Stimulated activated CD8-positive, alpha-beta memory T cell treated with anti-CD3 and anti-CD28 coated beads, Interleukin-12 subunit alpha, Interleukin-12 subunit beta, amount 100 ng/mL, for 4 hours (primary cell): ENCODE measurements at regions not wholly inside any gene's neighbourhood (a gene's known extent, or its start where the extent isn't known, plus 50 kb on each side); places are given as distances from the start of the nearest gene placed in this dataset.
"Not testable (repeated sequence)": the region's sequence is repeated elsewhere in the genome, so short reads cannot be mapped to it uniquely, and the experiment has no call there.

Experiments
- DNase-seq: peaks from one replicate; pipeline ENCODE4 v3.0.0-alpha.2; 2020; ENCODE audit warnings: low read depth

DNA sequence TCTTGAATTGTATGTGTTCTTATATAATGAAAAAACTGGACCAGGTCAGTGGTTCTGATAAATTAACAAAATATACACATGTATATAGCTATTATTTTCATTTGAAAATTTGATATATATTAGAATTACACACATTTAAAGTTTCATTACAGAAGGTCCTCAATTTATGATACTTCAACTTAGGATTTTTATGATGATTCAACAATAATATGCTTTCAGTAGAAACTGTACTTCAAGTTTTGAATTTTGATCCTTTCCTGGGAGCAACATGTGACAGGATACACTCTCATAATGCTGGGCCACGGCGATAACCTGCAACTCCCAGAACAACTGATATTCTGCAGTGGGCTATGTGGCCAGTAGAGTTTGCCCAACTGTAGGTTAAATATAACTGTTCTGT is 344.7 kb downstream of the TAF11L14 start:
- no peak for DNase-seq

DNA sequence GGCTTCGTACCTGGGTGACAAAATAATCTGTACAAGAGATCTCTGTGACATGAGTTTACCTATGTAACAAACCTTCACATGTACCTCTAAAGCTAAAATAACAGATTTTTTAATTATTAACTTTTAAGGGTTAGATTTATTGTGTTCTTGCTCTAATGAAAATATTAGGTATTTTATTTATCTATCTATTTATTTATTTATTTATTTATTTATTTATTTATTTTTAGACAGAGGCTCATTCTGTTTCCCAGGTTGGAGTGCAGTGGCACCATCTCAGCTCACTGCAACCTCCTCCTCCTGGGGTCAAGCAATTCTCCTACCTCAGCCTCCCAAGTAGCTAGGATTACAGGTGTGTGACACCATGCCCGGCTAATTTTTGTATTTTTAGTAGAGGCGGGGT is 348.4 kb downstream of the TAF11L14 start:
- not testable (repeated sequence) for DNase-seq

DNA sequence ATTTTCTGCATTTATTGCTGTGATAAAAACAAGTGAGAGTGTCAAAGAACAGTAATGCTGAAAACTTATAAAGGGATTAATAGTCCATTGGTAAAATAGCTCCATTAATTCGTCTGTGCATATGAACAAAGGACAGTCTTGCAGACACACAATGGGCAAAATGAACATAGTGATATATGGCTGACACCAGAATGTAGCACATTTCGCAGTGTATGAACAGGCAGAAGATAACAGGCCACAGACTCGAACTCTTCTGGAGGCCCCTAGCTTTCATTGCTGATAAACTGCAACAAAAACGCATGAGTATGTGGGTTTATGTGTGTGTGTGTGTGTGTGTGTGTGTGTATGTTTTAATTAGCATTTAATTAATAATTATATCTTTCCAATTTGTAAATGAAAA is 354.8 kb downstream of the TAF11L14 start:
- no peak for DNase-seq

DNA sequence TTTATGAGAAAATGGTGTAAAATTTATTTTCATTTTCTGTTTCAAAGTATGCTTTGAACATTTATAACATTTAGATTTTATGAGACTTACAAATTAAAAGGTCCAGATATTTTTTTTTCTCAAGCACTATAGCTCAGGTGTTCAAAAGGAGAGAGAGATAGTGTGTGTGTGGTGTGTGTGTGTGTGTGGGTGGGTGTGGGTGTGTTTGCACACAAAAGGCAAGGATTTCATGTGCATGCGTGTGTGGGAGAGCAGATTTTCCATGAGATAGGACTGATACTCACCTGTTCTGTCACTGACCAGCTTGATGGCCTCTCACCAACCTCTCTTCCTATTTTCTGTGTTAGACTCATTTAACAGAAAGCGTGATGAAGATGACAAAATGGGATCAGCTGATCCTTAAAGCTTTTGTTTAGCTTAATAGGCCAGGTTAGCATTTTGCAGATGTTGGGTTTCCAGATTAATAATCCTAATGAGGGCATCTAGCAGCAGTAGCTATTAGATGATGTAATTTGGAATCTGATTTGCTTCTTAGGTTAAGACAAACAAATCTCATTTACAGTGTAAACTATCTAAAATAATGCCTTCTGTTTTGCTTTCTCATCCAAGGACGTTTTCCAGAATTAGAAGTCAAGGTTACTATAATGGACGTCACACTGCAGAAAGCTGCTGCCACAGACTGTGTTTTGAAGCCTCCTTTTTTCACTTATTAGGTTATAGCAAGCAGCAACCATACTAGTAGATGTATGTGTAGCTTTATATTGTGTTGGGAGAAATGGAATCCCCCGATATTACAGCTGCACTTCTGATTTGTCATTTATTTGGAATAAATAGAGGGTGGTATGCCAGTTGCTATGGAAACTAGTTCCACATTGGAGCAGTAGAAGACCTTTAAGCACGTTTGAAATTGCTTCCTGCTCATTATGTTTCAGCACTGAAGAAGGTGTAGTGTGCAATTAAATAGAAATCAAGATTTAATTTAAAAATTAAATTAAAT is 355.6 kb downstream of the TAF11L14 start:
- DNase-seq = no peak

DNA sequence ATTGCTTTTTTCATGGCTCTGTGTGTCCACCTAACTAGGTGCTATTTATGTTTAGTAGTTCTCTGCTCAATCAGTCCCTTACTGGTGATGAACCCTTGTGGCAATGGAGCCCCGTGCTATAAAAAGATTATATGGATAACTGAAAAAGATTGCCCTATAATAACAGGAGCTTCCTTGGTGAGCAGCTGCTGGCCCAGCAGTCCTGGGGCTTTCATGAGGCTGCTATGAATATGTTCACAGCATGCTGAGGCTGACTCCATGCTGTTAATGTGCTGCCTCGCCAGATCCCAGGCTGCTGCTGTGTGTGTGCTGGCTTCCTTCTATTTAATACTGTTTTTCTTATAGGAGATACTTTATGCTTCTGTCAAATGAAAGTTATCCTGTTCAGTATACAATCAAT is 357.5 kb downstream of the TAF11L14 start:
- no peak for DNase-seq

DNA sequence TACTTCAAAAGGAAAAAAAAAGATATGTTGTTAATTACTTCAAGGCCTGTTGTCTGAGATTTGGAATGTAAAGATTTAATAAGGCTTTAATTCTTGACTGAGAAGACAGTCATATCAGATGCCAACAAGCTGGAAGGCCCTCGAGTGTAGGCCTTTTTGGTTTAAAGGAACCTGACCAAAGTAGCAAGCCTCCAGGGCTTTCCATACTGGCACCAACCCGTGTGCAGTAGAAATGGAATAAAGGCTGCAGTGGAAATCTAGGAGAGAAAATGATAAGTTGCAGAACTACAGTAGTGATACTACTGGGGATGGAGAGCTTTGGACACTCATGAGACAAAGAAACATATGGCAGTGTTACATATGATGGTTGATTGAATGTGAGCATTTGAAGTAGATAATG is 358.0 kb downstream of the TAF11L14 start:
- no peak for DNase-seq

DNA sequence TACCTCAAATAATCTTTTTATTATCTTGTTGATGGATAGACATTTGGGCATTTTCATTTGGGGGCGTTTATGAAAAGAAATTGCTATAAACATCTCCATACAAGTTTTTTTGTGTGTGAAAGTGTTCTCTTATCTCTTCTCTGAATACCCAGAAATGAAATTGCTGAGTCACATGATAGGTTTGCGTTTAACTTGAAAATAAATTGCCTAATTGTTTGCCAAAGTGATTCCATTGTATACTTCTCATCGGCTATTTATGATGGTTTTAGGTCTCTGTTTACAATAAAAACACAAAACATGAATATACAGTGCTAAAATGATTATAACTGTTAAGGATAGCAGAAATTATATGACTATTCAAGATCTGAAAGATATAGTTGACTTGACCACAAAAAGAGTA is 361.7 kb downstream of the TAF11L14 start:
- no peak for DNase-seq

DNA sequence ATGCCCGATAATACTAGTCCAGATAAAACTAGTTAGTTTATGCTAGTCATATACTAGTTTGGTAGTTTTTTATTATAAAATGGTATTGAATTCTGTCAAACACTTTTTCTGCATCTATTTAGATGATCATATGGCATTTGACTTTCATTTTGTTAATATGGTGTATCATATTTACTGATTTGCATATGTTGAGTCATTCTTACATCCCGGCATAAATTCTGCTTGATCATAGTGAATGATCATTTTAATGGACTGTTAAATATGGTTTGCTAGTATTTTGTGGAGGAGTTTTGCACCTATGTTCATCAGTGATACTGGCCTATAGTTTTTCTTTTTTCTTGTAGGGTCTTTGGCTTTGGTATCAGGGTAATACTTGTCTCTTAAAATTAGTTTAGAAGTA is 365.6 kb downstream of the TAF11L14 start:
- DNase-seq = no peak

DNA sequence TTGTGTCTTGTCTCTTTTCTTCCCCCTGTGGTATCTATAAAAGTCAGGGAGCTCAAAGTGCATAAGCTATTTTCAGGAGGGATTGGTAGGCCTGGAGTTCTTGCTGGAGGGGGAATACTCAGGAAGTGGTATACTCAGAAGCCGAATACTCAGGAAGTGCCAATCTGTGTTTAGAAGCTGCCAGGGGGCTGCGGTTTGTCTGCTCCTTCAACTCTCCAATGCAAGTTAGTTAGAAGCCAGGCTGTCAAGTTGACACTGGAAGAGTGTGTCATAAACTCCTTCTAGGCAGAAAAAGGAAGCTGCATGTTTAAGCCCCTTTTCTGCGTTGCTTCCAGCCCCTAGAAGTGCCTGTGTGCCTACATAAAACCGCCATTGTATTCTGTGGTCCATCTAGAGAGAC is 366.5 kb downstream of the TAF11L14 start:
- DNase-seq = no peak

DNA sequence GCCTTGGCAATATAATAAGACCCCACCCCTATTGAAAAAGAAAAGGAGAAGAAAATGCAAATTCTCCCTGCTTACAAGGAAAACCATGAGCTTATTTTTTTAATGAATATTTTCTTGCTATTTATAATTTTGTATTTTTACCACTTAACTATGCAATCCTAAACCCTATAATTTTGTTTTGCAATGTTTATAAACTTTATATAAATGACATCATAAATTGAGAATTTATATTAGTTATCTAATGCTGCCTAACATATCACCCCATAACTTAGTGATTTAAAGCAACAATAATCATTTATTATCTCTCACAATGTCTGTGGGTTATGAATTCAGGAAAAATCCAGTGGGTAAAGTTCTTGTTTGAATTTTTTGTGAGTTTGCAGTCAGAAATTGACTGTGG is 369.1 kb downstream of the TAF11L14 start:
- DNase-seq = no peak

DNA sequence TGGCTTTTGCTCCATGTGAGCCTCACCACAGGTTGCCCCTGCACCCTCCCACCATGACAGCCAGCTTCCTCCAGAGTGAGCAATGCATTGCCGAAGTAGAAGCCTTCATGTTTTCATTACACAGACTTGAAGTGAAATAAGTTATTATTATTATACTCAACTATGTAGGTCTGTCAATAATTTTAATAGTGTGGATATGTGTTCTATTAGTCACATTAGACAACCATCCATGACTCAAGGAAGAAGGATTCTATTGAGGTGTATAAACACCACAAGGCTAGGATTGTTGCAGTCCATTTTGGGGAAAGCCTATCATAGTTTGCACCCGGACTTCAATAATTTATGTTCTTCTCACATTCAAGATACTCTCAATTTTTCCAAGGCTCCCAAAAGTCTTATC is 369.5 kb downstream of the TAF11L14 start:
- DNase-seq = no peak

DNA sequence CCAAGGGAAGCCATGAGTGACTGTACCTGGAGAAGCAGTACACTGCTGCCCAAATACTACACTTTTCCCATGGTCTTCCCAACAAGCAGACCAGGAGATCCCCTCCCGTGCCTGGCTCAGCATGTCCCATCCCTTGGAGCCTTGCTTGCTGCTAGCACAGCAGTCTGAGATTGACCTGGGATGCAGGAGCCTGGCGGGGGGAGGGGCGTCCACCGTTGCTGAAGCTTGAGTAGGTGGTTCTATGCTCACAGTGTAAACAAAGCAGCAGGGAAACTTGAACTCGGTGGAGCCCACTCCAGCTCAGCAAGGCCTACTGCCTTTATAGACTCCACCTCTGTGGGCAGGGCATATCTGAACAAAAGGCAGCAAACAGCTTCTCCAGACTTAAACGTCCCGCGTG is 372.0 kb downstream of the TAF11L14 start:
- not testable (repeated sequence) for DNase-seq

DNA sequence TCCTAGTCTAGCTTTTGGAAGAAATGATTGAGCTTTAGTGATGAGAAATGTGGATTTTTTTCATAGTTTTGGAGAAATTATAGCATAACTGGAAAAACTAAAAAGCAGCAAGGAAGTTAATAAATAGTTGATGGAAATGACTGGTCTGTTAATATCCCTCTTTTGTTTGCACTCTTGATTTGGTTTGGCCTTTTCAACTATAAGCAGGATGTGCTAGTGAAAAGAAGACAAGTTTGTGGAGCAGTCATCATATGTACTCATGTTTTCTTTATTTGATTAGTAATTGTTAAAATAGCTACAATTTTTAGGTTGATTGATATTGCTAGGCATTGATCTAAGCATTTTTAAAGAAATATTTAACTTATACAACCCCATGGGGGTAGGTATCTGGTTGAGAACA is 374.7 kb downstream of the TAF11L14 start:
- DNase-seq = no peak

DNA sequence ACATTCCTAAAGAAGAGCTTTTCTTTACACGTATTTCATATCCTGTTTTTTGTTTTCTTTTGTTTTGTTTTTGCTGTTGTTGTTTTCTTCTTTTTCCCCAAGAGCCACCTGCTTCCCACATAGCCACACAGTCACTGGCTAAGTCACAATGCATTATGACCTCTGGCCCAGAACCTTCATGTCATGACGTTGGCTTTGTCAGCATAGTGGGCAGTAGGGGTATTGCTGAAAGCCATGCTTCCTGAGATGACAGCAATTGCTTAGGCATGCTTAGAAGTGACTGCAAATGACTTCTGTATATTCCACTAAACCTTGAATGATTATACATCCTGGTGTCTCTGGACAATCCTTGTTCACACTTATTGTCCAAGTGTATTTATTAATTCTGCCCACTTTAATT is 375.8 kb downstream of the TAF11L14 start:
- DNase-seq = no peak

DNA sequence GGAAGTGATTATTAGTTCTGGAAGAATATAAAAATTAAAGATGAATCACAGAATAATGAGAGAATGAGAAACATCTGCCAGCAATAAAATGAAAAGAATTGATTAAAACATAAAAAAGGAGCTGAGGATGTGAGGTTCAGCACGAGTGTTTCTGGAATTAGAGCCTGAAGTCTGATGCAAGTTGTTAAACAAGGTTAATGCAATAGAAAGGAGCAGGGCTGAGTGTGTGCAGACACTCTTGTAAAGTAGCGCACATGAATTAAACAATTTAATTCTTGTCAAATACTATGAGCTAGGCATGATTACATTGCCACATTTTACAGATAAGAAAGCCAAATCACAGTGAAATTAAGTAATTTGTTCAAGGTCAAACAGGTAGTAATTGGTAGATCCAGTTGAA is 384.2 kb downstream of the TAF11L14 start:
- no peak for DNase-seq

DNA sequence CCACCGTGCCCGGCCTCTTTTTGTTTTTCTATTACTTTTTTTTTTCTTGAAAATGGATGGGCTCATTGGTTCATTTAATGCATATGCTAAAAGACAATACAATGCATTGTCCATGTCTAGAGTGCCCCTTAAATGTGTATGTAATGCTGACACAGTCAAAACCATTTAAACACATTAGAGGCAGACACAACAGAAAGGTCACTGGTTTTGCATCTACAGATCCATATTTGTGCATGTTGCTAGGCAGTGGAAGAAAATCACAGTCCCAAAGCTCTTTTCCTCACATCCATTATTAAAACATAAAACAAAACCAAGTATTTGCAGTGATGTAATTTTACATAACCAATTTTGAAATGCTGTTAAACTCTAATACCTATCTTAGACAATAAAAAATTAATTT is 389.0 kb downstream of the TAF11L14 start:
- no peak for DNase-seq

DNA sequence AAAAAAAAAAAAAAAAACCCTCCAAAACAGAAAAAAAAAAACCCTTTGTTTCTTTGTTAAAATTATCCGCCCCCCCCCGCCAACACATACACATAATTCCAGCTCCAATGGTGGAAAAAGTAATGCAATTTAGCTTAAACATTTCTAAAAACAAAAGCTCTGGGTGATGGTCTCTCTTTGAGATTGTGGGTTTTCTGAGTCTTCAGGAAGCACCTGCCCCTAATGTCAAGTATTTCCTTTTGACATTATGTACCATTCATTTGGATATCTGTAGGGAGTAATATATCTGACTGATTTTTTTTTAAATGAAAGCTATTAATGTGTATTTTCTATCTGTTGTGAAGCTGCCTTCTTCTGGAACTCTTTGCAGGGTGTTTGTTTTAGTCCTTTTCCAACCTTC is 389.7 kb downstream of the TAF11L14 start:
- no peak for DNase-seq

DNA sequence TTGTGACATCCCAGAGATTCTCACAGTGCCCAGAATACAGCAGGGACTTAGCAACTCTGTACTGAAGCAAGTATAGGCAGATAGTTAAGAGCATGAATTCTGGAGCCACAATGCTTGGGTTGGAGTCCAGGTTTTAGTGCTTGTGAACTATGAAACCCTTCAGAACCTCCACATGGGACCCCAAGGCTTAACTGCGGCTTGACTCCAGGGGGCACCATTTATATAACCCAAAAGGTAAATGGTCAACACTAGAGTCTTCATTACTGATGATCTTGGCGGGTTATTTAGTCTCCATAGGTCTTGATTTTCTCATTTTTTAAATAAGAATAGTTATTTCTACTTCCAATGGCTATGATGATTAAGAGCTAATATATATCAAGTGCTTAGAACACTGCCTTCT is 390.3 kb downstream of the TAF11L14 start:
- DNase-seq = no peak

DNA sequence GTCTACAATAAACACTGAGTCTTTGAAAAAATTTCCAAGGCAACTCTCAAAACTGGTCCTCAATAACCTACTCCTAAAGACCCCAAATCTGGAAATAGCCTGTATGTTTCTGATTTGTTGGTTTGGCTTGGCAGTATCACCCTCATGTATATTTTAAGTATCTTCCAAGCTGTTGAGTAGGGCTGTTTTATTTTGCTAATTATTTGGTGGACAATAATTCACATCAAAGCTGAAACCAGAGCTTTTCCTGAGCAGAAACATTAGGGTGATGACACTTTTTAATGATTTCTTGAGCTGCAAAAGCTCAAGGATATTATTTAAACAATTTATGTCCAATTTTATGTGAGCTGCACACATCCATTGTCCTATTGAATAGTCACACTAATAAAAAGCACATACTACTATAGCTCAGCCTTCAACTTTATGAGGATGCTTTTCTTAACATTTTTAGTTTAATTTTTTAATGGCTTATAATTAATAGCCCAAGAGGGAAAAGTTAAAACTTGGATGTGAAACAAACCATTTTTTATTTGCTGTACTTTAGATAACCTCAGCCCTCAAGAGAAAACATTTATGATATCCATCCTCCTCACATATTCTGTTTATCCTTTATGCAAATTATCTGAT is 393.1 kb downstream of the TAF11L14 start:
- no peak for DNase-seq

DNA sequence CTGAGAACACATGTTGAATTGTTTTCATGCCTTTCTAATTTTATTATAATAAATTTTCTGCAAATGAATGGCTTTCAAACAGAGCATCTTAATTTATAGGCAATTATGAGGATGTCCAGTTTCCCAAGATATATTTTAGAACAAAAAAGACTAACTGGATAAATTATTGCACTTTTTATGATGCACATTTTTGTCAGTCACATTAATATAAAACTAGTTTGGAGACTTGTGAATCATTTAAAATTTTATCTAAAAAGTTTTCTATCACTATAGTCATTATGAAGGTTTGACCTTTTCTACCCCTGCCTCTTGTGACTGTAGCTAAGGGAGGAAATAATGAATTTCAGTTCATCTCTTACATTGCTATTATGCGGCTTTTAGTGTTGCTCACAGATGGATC is 393.8 kb downstream of the TAF11L14 start:
- no peak for DNase-seq

DNA sequence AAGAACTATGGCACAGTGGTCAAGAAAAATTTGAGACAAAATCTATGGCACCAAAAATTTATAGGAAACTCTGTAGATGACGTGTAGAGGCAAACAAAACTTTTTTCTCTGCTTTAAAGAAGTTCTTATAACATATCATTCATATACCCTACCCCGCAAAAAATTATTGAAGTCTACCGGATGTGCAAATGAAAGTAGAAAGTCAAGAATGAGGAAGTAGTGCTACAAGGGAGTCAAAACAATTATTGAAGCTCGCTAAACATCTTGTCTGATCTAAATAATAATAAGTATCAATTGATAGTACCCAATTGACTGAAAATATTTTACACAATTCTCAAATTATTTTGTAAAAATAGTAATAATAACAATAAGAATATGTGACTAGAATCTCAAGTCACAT is 398.5 kb downstream of the TAF11L14 start:
- DNase-seq = no peak

DNA sequence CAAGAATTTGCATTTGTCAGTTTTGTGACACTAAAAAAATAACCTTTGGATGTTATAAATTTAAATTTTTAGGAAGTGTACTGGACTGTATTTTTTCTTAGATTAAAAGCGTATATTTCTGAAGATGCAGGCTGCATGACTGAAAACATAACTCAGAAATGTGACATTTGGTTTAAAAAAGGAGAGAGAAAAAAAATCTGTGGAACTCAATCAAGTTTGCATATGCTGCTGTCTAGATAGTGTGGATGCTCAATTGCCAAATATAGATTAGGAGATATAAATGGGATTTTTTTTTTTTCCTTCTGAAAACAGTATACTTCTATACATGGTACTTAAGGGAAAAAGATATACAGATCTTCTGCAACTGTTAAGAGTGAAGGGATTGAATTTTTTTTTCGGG is 402.3 kb downstream of the TAF11L14 start:
- DNase-seq = no peak

DNA sequence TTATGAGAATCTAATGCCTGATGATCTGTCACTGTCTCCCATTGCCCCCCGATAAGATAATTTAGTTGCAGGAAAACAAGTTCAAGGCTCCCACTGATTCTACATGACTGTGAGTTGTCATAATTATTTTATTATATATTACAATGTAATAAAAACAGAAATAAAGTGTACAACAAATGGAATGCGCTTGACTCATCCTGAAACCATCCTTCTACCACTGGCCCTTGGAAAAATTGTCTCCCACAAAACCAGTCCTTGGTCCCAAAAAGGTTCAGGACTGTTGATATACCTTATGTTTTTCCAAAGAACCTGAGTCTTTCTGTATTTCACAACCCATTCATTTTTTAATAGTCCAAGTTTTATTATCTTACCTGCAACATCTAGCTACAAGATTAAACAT is 403.5 kb downstream of the TAF11L14 start:
- DNase-seq = no peak

DNA sequence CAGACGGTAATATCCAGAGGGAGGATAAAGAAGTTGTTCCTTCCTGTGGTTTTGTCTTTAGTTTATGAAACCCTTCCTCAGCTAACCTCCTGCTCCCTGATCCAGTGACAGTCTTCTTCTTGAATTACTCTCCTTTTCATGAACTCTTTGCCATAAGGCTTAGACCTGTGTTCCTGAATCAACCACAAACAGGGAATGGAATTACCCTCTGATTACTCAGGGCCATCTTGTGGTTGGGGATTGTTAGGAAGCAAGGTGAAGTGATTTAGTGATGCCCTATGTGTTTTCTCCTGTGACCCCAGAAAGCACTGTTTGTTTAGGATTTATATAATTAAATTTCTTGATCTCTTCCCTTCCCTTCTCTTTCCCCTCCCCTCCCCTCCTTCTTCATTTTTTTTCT is 409.1 kb downstream of the TAF11L14 start:
- DNase-seq = no peak
